ENCODE measurements at regions not wholly inside any gene's neighbourhood (a gene's known extent, or its start where the extent isn't known, plus 50 kb on each side); places are given as distances from the start of the nearest gene placed in this dataset.
"Not testable (repeated sequence)": the region's sequence is repeated elsewhere in the genome, so short reads cannot be mapped to it uniquely, and the experiment has no call there.

DNA sequence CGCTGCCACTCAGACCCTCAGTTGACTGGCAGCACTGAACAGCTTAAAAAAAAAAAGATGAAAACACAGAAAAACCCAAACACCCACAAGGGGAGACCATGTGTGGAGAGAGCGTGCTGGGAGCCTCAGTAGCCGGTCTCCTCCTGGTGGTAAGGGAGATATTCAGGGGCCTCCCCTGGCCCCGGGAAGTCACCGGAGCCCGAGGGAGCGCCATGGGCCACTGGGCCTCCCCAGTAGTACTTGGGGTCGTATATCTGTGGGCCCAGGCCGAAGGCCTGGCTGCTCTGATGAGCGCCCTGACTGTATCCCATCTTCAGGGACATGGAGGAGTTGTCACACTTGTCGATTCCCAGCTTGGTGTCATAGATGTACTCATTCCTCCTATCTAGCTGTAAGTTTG lies 145.7 kb upstream of the TEKT4 start:
- DNase-seq (no peak), FAIRE-seq (no peak), ATAC-seq (no peak)
- Histone ChIP-seq H3K36me3 (no peaks in the 10 kb centered on the region), H3K4me3 (no peak overlapping the region), H3K27me3 (no peaks in the 10 kb centered on the region), H3K9me3 (no peaks in the 10 kb centered on the region), H3K4me1 (no peaks in the 10 kb centered on the region), H3K27ac (no peak overlapping the region)
- 68 to 84% methylated on average over 11 of the region's 11 CpGs for WGBS, 2 donors
- intact Hi-C loops (cut with DNase I), result no loop called here
- no peak for TF ChIP-seq CTCF (IDR thresholded peaks at IDR 0.05)

GRCh38 chr2:94735536-94735935 lies 135.7 kb upstream of the TEKT4 start:
- H3K4me1 ChIP-seq; intact Hi-C loops (cut with DNase I); H3K4me3 ChIP-seq; ATAC-seq; H3K27ac ChIP-seq; DNase-seq; FAIRE-seq; H3K36me3 ChIP-seq; H3K27me3 ChIP-seq; H3K9me3 ChIP-seq: not testable (repeated sequence)
- WGBS, 2 donors, result 3 to 7% methylated on average over 29 to 34 of the region's 34 CpGs

GRCh38 chr2:94737145-94737544 lies 134.1 kb upstream of the TEKT4 start:
- H3K27me3 ChIP-seq; H3K4me1 ChIP-seq; H3K9me3 ChIP-seq; H3K4me3 ChIP-seq; FAIRE-seq; H3K36me3 ChIP-seq; DNase-seq; intact Hi-C loops (cut with DNase I); H3K27ac ChIP-seq; ATAC-seq: not testable (repeated sequence)
- WGBS, 2 donors, result 83 to 84% methylated on average over 15 to 17 of the region's 17 CpGs

GRCh38 chr2:94737736-94738342 lies 133.4 kb upstream of the TEKT4 start:
- WGBS, 2 donors, result 86 to 93% methylated on average over 25 of the region's 25 CpGs
- H3K27ac ChIP-seq; H3K4me1 ChIP-seq; H3K4me3 ChIP-seq; FAIRE-seq; intact Hi-C loops (cut with DNase I); H3K36me3 ChIP-seq; H3K27me3 ChIP-seq; H3K9me3 ChIP-seq; ATAC-seq: not testable (repeated sequence)
- DNase-seq, result peak in 1 of 6 donors; percentile 36

- no peaks in the 10 kb centered on the region for H3K27me3 ChIP-seq
- 63 to 76% methylated on average over 2 of the region's 2 CpGs for WGBS, 2 donors
- no peak overlapping the region for H3K4me3 ChIP-seq
- no peaks in the 10 kb centered on the region for H3K4me1 ChIP-seq
- H3K27ac ChIP-seq, result no peak overlapping the region
- H3K9me3 ChIP-seq, result no peaks in the 10 kb centered on the region
- DNase-seq, result no peak
- H3K36me3 ChIP-seq, result no peaks in the 10 kb centered on the region
- no peak for FAIRE-seq
- ATAC-seq, result no peak
- TF ChIP-seq CTCF (IDR thresholded peaks at IDR 0.05), result no peak
- intact Hi-C loops (cut with DNase I), result no loop called here
Measured at GRCh38 chr2:94753466-94753998, 117.7 kb upstream of the TEKT4 start.

DNA sequence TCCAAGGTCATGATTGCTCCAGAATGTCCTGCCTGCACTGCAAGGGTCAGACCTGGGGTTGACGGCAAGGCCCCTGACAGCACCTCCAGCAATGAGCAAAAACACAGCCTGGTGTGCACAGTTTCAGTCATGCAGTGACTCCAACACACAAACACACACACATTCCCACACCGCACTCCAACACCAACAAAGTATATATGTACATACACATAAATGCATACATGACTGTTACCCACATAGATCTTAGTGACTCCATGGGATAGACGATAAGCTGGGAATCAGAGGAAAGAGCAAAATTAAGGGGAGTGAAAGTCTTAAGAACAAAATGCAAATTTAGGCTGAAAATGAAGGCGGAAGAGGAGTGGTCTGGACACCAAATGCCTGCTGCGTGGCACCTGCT lies 112.7 kb upstream of the TEKT4 start:
- ATAC-seq, result no peak
- FAIRE-seq, result no peak
- Histone ChIP-seq H3K27me3 (no peaks in the 10 kb centered on the region), H3K36me3 (no peaks in the 10 kb centered on the region), H3K4me3 (no peak overlapping the region), H3K4me1 (no peaks in the 10 kb centered on the region), H3K27ac (no peak overlapping the region), H3K9me3 (no peaks in the 10 kb centered on the region)
- TF ChIP-seq CTCF (IDR thresholded peaks at IDR 0.05), result no peak
- DNase-seq, result no peak
- 79 to 83% methylated on average over 5 of the region's 5 CpGs for WGBS, 2 donors
- intact Hi-C loops (cut with DNase I), result no loop called here

All from pancreas (tissue), 10 donors.